ENCODE measurements at regions not wholly inside any gene's neighbourhood (a gene's known extent, or its start where the extent isn't known, plus 50 kb on each side); places are given as distances from the start of the nearest gene placed in this dataset.

DNA sequence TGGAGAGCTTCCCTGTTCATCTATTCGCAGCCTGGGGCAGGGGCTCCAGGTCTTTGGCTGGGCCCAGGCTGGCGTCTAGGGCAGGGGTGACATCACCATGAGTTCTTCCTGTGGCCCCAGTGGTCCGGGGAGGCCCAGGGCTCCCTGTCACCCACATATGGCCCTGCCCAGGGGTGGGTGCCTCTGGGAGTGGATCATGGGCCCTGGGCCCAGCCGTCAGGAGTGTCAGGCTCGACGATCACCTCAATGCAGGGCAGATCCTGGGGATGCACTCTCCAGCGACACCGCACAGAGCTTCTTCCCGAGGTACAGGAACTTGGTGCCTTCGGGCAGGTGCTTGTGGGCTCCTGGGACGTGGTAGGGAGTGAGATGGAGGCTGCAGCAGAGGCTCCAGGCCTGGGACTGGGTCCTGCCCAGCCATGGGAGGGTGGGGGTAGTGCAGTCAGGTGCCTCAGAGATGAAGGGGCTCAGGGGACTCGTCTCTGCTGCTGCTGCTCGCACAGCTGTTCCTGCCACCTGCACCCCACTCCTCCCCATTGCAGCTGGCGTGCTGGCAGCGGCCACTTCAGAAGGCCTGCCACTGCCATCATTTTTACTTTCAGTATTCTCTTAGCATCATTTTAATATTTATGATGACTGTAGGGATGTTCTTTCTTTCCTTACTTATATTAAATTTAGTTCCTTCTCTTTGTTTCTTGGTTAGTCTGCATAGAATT, 196.0 kb upstream of the VRK2 start:
- Histone ChIP-seq H2AFZ (ENCODE audit: low read depth, low read length) (no peak overlapping the region), H4K20me1 (replicated peaks; ENCODE audit: control insufficient read depth, extremely low read depth, insufficient read depth, low read length) (no peaks in the 10 kb centered on the region), H3K9me1 (replicated peaks; ENCODE audit: control insufficient read depth, extremely low read depth, insufficient read depth, low read length) (no peaks in the 10 kb centered on the region), H3K79me2 (ENCODE audit: control insufficient read depth, insufficient read depth, low read length) (no peaks in the 10 kb centered on the region), H3K4me3 (replicated peaks in 1 of 3; ENCODE audit: insufficient read depth in 1 of 3, low read depth in 1 of 3, low read length in 3 of 3) (no peak overlapping the region), H3K9me3 (replicated peaks; ENCODE audit: control insufficient read depth, insufficient read depth, low read length) (no peaks in the 10 kb centered on the region), H3K4me1 (ENCODE audit: control insufficient read depth, extremely low read depth, insufficient read depth, low read length) (no peaks in the 10 kb centered on the region), H3K36me3 (ENCODE audit: control insufficient read depth in 2 of 2, extremely low read depth in 1 of 2, insufficient read depth in 2 of 2, low read length in 2 of 2) (no peaks in the 10 kb centered on the region), H3K27ac (ENCODE audit: insufficient read depth, low read depth, low read length) (no peak overlapping the region), H3K4me2 (ENCODE audit: insufficient read depth, low read length) (no peak overlapping the region), H3K9ac (replicated peaks; ENCODE audit: extremely low read depth, insufficient read depth, low read length) (no peak overlapping the region), H3K27me3 (ENCODE audit: control insufficient read depth in 2 of 2, insufficient read depth in 2 of 2, low read length in 2 of 2) (no peaks in the 10 kb centered on the region)
- POLR2A ChIA-PET: no interaction called here
- DNase-seq (ENCODE audit: low read depth, low spot score): no peak
- TF ChIP-seq, protein P1, sequence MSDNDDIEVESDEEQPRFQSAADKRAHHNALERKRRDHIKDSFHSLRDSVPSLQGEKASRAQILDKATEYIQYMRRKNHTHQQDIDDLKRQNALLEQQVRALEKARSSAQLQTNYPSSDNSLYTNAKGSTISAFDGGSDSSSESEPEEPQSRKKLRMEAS (IDR thresholded peaks at IDR 0.05; ENCODE audit: insufficient read depth, insufficient read length): no peak
- TF ChIP-seq POLR2AphosphoS5 (IDR thresholded peaks at IDR 0.05; ENCODE audit: insufficient read depth, low read depth, low read length) (no peak), JUN (IDR thresholded peaks at IDR 0.05; ENCODE audit: borderline replicate concordance, insufficient read depth, insufficient read length, low read depth) (no peak), POLR2A (IDR thresholded peaks at IDR 0.05; ENCODE audit: low read depth, low read length) (no peak), GATA2 (IDR thresholded peaks at IDR 0.05; ENCODE audit: insufficient read depth, insufficient read length, low read depth, low read length) (no peak), MYC (IDR thresholded peaks at IDR 0.05; ENCODE audit: low read depth, low read length) (no peak), EZH2 (IDR thresholded peaks at IDR 0.05; ENCODE audit: borderline replicate concordance, low read depth, low read length, severe bottlenecking) (no peak)
- TF ChIP-seq, protein P2, sequence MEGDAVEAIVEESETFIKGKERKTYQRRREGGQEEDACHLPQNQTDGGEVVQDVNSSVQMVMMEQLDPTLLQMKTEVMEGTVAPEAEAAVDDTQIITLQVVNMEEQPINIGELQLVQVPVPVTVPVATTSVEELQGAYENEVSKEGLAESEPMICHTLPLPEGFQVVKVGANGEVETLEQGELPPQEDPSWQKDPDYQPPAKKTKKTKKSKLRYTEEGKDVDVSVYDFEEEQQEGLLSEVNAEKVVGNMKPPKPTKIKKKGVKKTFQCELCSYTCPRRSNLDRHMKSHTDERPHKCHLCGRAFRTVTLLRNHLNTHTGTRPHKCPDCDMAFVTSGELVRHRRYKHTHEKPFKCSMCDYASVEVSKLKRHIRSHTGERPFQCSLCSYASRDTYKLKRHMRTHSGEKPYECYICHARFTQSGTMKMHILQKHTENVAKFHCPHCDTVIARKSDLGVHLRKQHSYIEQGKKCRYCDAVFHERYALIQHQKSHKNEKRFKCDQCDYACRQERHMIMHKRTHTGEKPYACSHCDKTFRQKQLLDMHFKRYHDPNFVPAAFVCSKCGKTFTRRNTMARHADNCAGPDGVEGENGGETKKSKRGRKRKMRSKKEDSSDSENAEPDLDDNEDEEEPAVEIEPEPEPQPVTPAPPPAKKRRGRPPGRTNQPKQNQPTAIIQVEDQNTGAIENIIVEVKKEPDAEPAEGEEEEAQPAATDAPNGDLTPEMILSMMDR (IDR thresholded peaks at IDR 0.05; ENCODE audit: extremely low read depth in 1 of 2, insufficient read depth in 1 of 2, low read depth in 1 of 2, low read length in 2 of 2): no peak
- dilution Hi-C loops (cut with MboI; ENCODE audit: extremely low pct_ligation_motif_present, low sequenced_read_pairs): no loop called here
- CTCF ChIA-PET: interaction anchor here (1.2 kb wide), 1 partner anchor 11 kb away, joined by 3 read pairs; no protein-coding TSS in a partner anchor
- no TSS peak for BruUV-seq (replicated peaks)
- no peak for FAIRE-seq
- intact Hi-C loops (cut with micrococcal nuclease): no loop called here

Measured in endothelial cell of umbilical vein (primary cell).